ENCODE measurements at regions not wholly inside any gene's neighbourhood (a gene's known extent, or its start where the extent isn't known, plus 50 kb on each side); places are given as distances from the start of the nearest gene placed in this dataset.
"Not testable (repeated sequence)": the region's sequence is repeated elsewhere in the genome, so short reads cannot be mapped to it uniquely, and the experiment has no call there.

GRCh38 chr14:22105006-22105623 is 431.5 kb upstream of the OR4E1 start:
- Histone ChIP-seq H2BK20ac (ENCODE audit: low read depth, low read length) (no peak overlapping the region), H3K36me3 (ENCODE audit: control insufficient read depth, insufficient read depth, low read length) (no peaks in the 10 kb centered on the region), H3K4me2 (ENCODE audit: low read depth, low read length) (no peak overlapping the region), H3K4me3 (ENCODE audit: insufficient read depth, low read depth, low read length) (no peak overlapping the region), H4K8ac (ENCODE audit: low read depth in 2 of 2, low read length in 2 of 2) (no peak overlapping the region), H3K56ac (ENCODE audit: extremely low read depth, insufficient read depth, low read length) (no peak overlapping the region), H2AK9ac (replicated peaks; ENCODE audit: low read depth, low read length, poor library complexity) (no peak overlapping the region), H3K79me1 (ENCODE audit: low read depth in 1 of 2, low read length in 2 of 2) (no peaks in the 10 kb centered on the region), H4K20me1 (ENCODE audit: insufficient read depth, low read length) (no peaks in the 10 kb centered on the region), H4K5ac (ENCODE audit: low read depth, low read length) (no peak overlapping the region), H2AFZ (replicated peaks; ENCODE audit: low read length, poor library complexity) (no peak overlapping the region), H3K9ac (ENCODE audit: low read depth, low read length) (no peak overlapping the region), H3K9me1 (ENCODE audit: insufficient read depth, low read length) (no peaks in the 10 kb centered on the region), H2BK15ac (ENCODE audit: low read depth, low read length) (no peak overlapping the region), H2BK5ac (ENCODE audit: low read depth, low read length, poor library complexity, severe bottlenecking) (no peak overlapping the region), H3K23ac (ENCODE audit: low read depth, low read length) (no peak overlapping the region), H3K27me3 (ENCODE audit: control insufficient read depth, insufficient read depth, low read length) (peaks cover 3% of the 10 kb centered on the region), H3K18ac (ENCODE audit: low read depth, low read length) (no peak overlapping the region), H3K4ac (ENCODE audit: low read depth, low read length) (no peak overlapping the region), H3K14ac (replicated peaks; ENCODE audit: low read depth, low read length) (no peak overlapping the region), H2BK120ac (ENCODE audit: low read depth, low read length) (no peak overlapping the region), H4K91ac (ENCODE audit: insufficient read depth, low read depth, low read length) (no peak overlapping the region), H3K4me1 (ENCODE audit: control insufficient read depth, insufficient read depth, low read length) (no peaks in the 10 kb centered on the region), H3K9me3 (ENCODE audit: control insufficient read depth, insufficient read depth, low read length) (no peaks in the 10 kb centered on the region), H3K27ac (ENCODE audit: insufficient read depth, low read length) (no peak overlapping the region), H2AK5ac (ENCODE audit: low read depth, low read length) (no peak overlapping the region)
- 70% methylated on average over 2 of the region's 8 CpGs; no CpG with 5 or more reads in 1 of the 2 experiments for WGBS, 2 experiments (ENCODE audit: extremely low coverage in 2 of 2, insufficient read length in 1 of 2)
- POLR2A ChIA-PET (ENCODE audit: unreplicated experiment) = no interaction called here
- TF ChIP-seq MXI1 (IDR thresholded peaks at IDR 0.05; ENCODE audit: borderline replicate concordance, low read depth, low read length) (no peak), MAZ (IDR thresholded peaks at IDR 0.05; ENCODE audit: borderline replicate concordance, low read depth, low read length) (no peak)
- TF ChIP-seq, protein P1, sequence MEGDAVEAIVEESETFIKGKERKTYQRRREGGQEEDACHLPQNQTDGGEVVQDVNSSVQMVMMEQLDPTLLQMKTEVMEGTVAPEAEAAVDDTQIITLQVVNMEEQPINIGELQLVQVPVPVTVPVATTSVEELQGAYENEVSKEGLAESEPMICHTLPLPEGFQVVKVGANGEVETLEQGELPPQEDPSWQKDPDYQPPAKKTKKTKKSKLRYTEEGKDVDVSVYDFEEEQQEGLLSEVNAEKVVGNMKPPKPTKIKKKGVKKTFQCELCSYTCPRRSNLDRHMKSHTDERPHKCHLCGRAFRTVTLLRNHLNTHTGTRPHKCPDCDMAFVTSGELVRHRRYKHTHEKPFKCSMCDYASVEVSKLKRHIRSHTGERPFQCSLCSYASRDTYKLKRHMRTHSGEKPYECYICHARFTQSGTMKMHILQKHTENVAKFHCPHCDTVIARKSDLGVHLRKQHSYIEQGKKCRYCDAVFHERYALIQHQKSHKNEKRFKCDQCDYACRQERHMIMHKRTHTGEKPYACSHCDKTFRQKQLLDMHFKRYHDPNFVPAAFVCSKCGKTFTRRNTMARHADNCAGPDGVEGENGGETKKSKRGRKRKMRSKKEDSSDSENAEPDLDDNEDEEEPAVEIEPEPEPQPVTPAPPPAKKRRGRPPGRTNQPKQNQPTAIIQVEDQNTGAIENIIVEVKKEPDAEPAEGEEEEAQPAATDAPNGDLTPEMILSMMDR (conservative IDR thresholded peaks at IDR 0.05; ENCODE audit: low read depth, low read length) = no peak
- dilution Hi-C loops (cut with HindIII; ENCODE audit: low sequenced_read_pairs, unreplicated experiment) = no loop called here
- DNase-seq (no peak), ATAC-seq (ENCODE audit: low read depth) (no peak)
- intact Hi-C loops (cut with micrococcal nuclease) = no loop called here
- CTCF ChIA-PET = no interaction called here
- in situ Hi-C loops (cut with MboI; ENCODE audit: low sequenced_read_pairs) = no loop called here
- no TSS peak for BruUV-seq (replicated peaks)

GRCh38 chr14:22100764-22101120 is 427.1 kb upstream of the OR4E1 start:
- H3K18ac ChIP-seq (ENCODE audit: low read depth, low read length); H2BK120ac ChIP-seq (ENCODE audit: low read depth, low read length); H3K4ac ChIP-seq (ENCODE audit: low read depth, low read length); H3K9me3 ChIP-seq (ENCODE audit: control insufficient read depth, insufficient read depth, low read length); H3K4me2 ChIP-seq (ENCODE audit: low read depth, low read length); H2BK15ac ChIP-seq (ENCODE audit: low read depth, low read length); dilution Hi-C loops (cut with HindIII; ENCODE audit: low sequenced_read_pairs, unreplicated experiment); H4K91ac ChIP-seq (ENCODE audit: insufficient read depth, low read depth, low read length); H2BK5ac ChIP-seq (ENCODE audit: low read depth, low read length, poor library complexity, severe bottlenecking); H2AK5ac ChIP-seq (ENCODE audit: low read depth, low read length); H4K20me1 ChIP-seq (ENCODE audit: insufficient read depth, low read length); H3K27me3 ChIP-seq (ENCODE audit: control insufficient read depth, insufficient read depth, low read length); H2AK9ac ChIP-seq (replicated peaks; ENCODE audit: low read depth, low read length, poor library complexity); in situ Hi-C loops (cut with MboI; ENCODE audit: low sequenced_read_pairs); H3K4me3 ChIP-seq (ENCODE audit: insufficient read depth, low read depth, low read length); H3K36me3 ChIP-seq (ENCODE audit: control insufficient read depth, insufficient read depth, low read length); H2AFZ ChIP-seq (replicated peaks; ENCODE audit: low read length, poor library complexity); H3K23ac ChIP-seq (ENCODE audit: low read depth, low read length); H3K9me1 ChIP-seq (ENCODE audit: insufficient read depth, low read length); H3K56ac ChIP-seq (ENCODE audit: extremely low read depth, insufficient read depth, low read length); H3K14ac ChIP-seq (replicated peaks; ENCODE audit: low read depth, low read length); H4K5ac ChIP-seq (ENCODE audit: low read depth, low read length); POLR2A ChIA-PET (ENCODE audit: unreplicated experiment); H3K4me1 ChIP-seq (ENCODE audit: control insufficient read depth, insufficient read depth, low read length); intact Hi-C loops (cut with micrococcal nuclease); H3K79me1 ChIP-seq (ENCODE audit: low read depth in 1 of 2, low read length in 2 of 2); H4K8ac ChIP-seq (ENCODE audit: low read depth in 2 of 2, low read length in 2 of 2); DNase-seq; BruUV-seq (replicated peaks); H3K9ac ChIP-seq (ENCODE audit: low read depth, low read length); ATAC-seq (ENCODE audit: low read depth); H2BK20ac ChIP-seq (ENCODE audit: low read depth, low read length); H3K27ac ChIP-seq (ENCODE audit: insufficient read depth, low read length): not testable (repeated sequence)
- WGBS, 2 experiments (ENCODE audit: extremely low coverage in 2 of 2, insufficient read length in 1 of 2) = 90% methylated on average over 2 of the region's 13 CpGs; no CpG with 5 or more reads in 1 of the 2 experiments
- CTCF ChIA-PET = interaction anchor here (1.0 to 1.3 kb wide), 2 partner anchors 16 to 24 kb away, joined by 3 to 5 read pairs; no protein-coding TSS in a partner anchor

All from IMR-90 (cell line).